GM12878 (cell line): ENCODE measurements at regions not wholly inside any gene's neighbourhood (a gene's known extent, or its start where the extent isn't known, plus 50 kb on each side); places are given as distances from the start of the nearest gene placed in this dataset.

Experiments used
- CBX3 ChIP-seq: fragments of 200-600 bp; sonication (generic); IDR thresholded peaks from 2 replicates; pipeline ENCODE4 v1.6.1; 2016; ENCODE audit warnings: low read depth, borderline replicate concordance
- POLR2A ChIP-seq: IDR thresholded peaks from 2 replicates; pipeline ENCODE4 v1.6.1; 2011; ENCODE audit warnings: low read depth, mild to moderate bottlenecking, low read length
- POLR2AphosphoS5 ChIP-seq: IDR thresholded peaks from 2 replicates; pipeline ENCODE4 v1.6.1; 2011; ENCODE audit warnings: mild to moderate bottlenecking, low read length, inconsistent platforms
- TF ChIP-seq, protein P1 (sequence below): fragments of 450-650 bp; IDR thresholded peaks from 2 replicates; pipeline ENCODE4 v1.6.1; 2017; ENCODE audit warnings: mild to moderate bottlenecking

DNA sequence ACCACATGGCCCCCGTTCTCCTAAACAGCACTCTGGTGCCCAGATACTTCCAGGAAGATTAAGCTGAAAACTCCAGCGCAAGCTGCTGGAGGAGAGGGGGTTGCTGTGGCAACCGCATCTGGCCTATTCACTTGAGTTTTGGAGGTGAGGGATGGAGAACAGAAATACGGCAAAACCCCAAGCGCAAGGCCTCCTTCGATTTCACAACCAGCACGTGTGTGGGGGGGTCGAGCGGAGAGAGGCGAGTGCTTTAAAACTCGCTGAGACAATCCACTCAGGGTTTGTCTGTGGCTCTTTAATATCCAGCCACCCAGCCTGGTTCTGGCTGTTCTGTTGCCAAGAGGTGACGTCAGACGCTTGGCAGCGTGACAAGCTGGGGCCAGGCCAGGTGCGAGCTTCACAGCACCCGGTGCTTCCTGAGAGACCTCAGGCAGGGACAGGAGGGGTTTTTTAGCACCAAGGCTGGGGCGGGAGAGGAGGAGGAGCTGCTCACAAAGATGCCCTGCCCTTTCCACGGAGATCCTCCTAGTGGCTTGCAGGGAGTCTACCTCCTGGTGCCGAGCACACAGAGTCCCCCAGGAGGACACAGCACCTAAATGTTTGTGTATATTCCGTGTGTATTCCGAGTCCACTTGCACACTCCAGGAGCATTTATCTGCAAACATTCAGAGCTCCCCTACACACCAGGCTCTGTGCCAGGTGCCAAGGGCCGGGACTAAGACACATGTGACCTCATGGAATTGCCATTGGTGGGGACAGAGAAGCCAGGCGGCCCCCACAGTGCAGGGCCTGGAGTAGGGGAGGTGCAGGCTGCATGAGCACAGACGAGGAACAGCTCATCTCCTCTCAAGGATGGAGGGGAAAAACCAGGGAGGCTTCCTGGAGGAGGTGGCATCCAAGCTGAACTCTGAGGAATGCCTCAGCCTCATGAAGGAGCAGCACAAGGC is 194.6 kb downstream of the OLFM1 start:
- TF ChIP-seq POLR2AphosphoS5, result no peak
- TF ChIP-seq POLR2A, result no peak
- TF ChIP-seq, protein P1, sequence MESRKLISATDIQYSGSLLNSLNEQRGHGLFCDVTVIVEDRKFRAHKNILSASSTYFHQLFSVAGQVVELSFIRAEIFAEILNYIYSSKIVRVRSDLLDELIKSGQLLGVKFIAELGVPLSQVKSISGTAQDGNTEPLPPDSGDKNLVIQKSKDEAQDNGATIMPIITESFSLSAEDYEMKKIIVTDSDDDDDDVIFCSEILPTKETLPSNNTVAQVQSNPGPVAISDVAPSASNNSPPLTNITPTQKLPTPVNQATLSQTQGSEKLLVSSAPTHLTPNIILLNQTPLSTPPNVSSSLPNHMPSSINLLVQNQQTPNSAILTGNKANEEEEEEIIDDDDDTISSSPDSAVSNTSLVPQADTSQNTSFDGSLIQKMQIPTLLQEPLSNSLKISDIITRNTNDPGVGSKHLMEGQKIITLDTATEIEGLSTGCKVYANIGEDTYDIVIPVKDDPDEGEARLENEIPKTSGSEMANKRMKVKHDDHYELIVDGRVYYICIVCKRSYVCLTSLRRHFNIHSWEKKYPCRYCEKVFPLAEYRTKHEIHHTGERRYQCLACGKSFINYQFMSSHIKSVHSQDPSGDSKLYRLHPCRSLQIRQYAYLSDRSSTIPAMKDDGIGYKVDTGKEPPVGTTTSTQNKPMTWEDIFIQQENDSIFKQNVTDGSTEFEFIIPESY, result no peak
- TF ChIP-seq CBX3, result no peak
